GM19238 (cell line): ENCODE measurements at regions not wholly inside any gene's neighbourhood (a gene's known extent, or its start where the extent isn't known, plus 50 kb on each side); places are given as distances from the start of the nearest gene placed in this dataset.
"Not testable (repeated sequence)": the region's sequence is repeated elsewhere in the genome, so short reads cannot be mapped to it uniquely, and the experiment has no call there.

ENCODE experiments used
- DNase-seq: peaks from one replicate; pipeline ENCODE4 v3.0.0; 2011; ENCODE audit warnings: low spot score; ENCODE audit not compliant: insufficient read length

DNA sequence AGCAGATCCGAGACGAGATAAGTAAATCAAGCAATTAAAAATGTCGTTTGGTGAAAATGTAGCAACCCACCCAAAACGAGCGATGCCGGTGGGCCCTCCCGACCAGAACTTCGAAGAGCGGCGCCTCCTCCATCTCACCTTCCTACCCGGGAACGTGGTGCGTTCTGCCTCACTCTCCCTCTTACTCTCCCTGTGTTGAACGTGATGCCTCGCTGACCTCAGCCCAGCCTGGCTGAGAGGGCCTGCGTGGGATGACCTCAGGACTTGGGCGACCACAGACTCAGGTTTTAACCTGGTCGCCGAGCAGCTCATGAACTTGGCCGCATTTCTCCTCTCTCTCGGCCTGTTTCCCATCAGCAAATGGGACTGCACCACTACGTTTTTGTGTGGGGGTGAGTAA lies 69.7 kb upstream of the RPL38 start:
- DNase-seq: no peak

DNA sequence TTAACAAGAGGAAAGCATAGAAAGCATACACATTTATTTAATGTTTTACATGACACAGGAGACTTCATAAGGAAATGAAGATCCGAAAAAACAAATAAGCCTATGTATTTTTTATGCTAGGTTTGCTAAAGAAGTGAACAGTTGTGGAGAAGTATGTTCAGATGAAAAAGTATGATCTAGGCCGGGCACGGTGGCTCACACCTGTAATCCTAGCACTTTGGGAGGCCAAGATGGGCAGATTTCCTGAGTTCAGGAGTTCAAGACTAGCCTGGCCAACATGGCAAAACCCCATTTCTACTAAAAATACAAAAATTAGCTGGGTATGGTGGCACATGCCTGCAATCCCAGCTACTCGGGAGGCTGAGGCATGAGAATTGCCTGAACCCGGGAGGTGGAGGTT lies 69.2 kb upstream of the RPL38 start:
- DNase-seq: not testable (repeated sequence)

DNA sequence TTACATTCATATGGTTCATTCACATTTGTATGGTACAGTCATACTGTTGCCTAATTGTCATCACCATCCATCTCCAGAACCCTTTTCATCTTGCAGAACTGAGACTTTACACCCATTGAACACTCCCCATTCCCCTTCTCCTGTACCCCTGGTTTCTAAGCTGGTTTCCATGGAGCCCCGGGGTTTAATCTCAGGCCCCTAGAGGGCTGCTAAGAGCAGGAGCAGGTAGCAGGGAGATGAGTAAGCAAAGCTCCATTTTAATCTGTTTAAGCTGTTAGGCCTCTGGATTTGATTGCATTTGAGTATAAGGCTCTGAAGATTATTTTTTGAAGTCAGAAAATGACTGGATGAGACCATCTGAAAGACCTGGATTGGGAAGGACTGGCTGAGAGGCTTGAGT lies 68.5 kb upstream of the RPL38 start:
- DNase-seq: no peak

DNA sequence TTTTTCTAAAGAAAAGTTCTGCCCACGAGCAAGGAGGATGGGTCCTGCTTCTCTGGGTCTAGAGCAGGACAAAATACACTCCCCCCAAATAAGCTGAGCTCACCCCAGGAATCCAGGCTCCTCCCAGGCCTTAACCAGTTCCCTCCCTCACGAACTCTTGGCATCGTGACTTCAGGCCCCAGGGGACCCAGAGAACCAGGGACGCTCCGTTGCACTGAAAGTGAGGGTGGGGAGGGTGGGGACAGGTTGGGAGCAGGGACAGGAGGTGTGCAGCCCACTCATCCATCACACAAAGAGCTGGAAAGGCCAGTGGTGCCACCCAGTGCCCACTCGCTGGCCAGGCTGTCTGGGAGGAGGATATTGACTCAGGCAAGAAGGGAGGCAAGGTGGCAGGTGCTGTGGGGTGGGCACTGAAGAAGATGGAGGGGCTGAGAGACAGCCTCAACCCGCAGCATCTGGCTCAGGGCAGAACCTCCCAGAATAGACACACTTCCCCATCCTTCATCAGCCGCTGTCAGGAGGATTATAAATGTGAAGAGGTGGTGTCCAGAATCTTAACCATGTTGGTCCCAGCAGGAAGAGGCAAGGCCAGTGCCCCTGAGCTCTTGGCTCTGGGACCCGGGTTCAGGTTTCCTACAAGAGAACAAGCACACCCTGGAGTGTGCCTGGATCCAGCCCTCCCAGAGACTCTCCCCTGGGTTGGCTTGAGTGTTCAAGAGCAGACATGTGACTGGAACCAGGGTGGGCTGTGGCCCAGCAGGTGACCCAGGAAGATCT lies 67.9 kb upstream of the RPL38 start:
- no peak for DNase-seq

DNA sequence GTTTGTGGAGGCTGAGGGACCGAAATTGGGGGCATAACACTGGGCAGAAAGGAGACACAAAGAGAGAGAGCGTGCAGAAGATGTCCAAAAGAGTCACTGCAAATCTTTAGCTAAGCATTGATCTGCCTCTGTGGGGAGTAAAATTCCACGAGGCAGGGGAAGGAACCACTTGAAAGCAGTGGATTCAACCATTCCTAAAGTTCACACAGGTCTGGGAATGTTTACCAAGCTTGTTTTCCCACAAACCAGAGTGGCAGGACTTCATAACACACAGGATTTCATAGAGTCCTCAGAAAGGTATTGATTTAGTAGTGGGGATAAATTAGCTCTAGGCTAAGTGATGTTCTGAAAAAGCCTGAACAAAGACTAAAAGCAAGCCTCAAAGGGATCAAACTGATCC lies 66.1 kb upstream of the RPL38 start:
- DNase-seq: no peak

DNA sequence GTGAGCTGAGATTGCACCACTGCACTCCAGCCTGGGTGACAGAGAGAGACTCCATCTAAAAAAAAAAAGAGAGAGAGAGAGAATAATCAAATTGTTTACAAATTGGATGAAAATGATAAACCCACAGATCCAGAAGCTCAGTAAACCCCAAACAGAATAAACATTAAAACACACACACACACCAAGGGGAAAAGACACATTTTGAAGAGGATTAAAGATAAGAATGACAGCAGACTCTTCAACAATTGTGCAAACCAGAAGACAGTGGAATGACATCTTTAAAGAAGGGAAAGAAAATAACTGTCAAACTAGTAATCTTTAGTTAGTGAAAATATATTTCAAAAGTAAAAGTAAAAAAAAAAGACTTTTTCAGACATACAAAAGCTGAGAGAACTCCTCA lies 64.4 kb upstream of the RPL38 start:
- no peak for DNase-seq

DNA sequence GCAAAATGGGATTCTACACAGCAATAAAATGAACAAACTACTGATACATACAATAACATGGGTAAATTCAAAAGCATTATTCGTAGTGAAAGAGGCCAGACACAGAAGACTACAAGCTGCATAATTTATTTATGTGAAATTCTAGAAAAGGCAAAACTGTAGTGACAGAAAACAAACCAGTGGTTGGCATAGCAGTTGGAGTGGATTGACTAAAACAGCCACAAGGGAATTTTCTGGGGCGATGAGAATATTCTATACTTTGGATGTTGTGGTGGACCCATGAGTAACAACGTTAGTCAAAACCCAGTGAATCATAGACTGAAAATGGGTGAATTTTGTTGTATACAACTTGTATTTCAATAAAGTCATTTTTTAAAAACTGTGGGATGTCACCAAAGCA lies 63.2 kb upstream of the RPL38 start:
- no peak for DNase-seq

DNA sequence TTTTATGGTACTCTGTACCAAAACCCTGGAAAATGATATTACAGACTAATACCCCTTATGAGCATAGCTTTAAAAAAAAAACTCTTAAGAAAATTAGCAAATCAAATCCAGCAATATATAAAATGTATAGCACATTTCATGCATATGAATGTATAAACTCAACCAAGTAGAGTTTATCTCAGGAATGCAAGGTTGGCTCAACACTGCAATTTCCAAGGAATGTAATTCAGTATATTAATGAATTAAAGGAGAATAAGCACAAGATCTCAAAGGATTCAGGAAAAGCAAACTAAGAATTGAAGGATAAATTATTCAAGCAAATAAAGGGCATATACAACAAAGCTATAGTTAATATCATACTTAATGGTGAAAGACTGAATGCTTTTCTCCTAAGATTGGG lies 61.9 kb upstream of the RPL38 start:
- no peak for DNase-seq

DNA sequence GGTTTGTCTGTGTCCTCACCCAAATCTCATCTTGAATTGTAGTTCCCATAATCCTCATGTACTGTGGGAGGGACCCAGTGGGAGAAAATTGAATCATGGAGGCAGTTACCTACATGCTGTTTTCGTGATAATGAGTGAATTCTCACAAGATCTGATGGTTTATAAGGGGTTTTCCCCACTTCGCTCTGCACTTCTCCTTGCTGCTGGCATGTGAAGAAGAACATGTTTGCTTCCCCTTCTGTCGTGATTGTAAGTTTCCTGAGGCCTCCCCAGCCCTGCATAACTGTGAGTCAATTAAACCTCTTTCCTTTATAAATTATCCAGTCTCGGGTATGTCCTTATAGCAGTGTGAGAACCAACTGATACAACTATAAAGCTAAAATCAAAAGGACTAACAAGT lies 60.2 kb upstream of the RPL38 start:
- DNase-seq: not testable (repeated sequence)

DNA sequence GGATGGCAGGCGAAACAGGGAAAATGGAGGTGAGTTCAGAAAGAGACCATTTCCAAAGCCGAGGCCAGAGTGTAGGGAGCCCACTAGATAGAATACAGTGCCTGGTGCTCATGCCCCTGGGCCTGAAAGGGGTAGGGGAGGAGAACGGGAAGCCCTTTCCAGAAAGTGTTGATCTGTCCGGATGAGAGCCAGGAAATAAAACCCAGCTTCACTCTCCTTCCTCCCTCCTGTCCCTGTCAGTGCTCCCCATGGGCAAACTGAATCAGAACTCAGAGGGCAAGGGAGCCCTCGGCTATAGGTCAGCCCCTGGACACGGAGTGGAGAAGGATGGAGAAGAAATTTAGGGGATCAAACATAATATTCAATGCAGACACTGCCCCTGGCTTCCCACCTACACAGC lies 57.7 kb upstream of the RPL38 start:
- no peak for DNase-seq

DNA sequence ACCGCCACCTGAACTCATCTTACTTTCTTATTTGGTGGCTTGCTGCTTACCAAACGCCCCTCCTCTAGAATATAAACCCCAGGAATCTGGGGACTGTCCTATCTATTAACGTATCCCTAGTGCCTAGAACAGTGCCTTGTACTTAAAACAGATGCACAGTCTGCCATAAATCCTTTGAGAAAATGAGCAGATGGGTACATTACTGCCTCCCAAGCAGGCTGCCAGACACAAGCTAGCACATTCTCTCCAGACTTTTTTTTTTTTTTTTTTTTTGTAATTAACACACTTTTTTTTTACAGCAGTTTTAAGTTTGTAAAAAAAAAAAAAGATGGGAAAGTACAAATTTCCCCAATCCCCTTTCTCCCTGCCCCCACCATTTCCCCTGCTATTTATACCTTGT lies 57.3 kb upstream of the RPL38 start:
- DNase-seq: no peak

DNA sequence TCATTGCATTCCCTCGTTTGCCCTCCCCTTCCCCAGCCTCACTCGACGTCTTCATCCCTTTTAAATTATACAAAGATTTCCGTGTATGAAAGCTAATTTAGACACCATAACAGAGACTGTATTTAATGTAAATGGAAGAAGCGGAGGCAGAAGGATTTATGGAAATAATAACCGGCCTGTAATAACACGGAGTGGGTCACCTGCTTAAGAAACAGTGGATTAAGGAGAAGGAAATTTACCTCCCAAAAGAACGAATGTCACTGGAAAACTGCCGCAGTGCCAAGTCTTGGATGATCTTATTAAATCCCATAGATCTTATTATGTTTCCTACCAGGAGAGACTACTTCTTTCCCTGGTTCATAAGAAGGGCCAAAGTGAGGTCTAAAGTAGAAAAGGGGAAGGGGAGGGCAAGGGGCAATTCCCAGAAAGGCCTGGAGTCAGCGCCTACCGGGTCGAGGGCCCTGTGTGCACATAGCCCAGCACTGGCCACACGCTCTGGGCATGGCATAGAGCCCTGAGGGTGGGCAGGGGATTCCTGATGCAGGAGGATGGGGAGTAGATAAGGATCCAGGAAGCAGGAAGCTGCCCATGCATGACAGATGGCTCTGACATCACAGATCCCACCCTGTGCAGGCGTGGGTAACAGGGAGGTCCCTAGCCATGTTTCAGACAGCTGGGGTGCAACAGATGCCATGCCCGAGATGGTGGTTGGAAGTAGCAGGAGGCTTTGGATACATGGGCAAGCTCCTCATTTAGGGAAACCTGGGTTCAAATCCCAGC lies 56.2 kb upstream of the RPL38 start:
- DNase-seq: no peak

DNA sequence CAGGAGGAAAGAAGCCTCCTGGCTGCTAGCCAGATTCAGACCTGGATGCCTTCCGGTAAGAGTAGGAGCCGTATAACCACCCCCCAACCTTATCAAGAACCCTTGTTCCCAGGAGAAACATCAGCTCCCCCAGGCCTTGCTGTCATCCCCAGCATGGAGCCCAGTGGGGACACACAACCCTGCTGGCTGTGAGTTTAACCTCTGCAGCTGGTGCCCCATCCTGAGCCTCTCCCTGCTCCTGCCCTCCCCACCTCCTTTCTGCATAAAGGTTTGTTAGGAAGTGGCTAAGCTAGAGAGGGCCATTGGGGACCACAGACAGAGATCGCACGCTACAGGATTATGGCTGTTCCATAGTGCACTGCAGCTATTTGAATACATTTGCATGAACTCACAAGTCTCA lies 55.5 kb upstream of the RPL38 start:
- no peak for DNase-seq

DNA sequence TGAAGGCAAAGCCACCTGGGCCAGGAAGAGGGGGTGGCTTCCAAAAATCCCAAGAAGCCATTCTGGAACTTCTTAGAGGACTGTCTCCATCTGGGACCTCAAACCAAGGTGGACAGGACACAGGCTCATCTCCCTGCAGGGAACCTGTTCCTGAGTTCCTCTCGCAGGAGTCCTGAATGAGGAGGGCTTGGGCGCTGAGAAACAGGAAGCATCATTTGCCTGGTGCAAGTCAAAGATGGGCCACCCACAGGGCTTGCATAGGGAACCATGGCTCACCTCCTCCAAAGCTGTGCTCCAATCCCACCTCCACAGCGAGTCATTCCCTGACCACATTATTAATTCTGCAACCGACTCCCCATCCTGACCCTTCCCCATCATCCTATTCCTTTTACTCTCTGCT lies 55.0 kb upstream of the RPL38 start:
- no peak for DNase-seq

DNA sequence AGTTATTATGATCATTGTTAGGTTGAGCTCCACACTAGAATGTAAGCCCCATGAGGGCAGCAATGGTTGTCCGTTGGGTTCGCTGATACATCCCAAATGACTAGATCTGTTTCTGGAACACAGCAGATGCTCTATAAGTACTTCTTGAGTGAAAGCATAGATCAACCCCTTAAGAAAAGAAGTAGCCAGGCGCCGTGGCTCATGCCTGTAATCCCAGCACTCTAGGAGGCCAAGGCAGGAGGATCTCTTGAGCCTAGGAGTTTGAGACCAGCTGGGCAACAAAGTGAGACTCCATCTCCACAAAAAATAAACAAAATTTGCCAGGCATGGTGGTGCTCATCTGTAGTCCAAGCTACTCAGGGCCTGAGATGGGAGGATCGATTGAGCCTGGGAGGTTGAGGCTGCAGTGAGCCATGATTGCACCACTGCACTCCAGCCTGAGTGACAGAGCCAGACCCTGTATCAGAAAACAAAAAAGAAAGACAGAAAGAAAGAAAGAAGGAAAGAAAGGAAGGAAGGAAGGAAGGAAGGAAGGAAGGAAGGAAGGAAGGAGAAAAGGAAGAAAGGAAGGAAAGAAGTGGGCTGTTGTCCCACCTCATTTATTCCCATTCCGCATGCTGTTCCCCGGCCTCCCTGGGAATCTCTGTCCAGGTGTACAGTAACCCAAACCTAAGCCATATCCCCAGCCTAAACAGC lies 54.4 kb upstream of the RPL38 start:
- no peak for DNase-seq

DNA sequence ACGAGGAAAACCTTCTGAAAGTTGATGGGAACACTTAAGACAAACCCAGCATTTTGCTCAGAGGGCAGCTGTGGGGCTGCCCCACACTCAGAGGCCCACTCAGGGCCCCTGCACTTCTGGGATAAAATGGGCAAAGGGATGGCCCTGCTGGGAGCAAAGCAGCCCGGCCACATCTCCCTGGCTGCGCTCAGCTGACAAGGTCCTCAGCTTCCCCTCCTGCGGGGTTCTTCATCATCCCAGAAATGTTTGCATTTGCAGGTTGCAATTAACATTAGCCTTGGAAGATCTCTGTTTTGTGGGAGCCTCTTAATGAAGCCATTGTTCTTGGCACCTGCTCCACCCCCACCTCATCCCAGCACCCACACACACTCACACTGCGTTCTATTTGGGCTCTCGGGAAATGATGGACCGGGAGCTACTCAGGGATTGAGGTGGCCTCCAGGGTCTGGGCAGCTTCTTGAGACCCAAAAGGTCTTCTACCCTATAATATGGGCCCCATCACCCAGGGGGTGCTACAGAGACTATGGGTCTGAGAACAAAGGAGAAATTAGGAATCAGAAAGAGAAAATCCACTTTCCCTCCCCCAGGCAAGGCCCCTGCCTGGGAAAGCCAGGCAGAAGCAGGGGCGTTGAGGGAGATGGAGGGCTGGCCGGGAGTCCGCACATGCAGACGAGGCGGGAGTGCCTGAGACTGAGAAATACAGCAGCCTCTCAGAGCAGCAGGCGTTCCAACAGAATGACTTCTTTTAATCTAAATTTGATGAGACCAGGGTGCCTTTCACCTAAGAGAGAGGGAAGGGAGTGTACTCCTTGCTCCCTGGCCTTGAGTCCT lies 53.7 kb upstream of the RPL38 start:
- no peak for DNase-seq

DNA sequence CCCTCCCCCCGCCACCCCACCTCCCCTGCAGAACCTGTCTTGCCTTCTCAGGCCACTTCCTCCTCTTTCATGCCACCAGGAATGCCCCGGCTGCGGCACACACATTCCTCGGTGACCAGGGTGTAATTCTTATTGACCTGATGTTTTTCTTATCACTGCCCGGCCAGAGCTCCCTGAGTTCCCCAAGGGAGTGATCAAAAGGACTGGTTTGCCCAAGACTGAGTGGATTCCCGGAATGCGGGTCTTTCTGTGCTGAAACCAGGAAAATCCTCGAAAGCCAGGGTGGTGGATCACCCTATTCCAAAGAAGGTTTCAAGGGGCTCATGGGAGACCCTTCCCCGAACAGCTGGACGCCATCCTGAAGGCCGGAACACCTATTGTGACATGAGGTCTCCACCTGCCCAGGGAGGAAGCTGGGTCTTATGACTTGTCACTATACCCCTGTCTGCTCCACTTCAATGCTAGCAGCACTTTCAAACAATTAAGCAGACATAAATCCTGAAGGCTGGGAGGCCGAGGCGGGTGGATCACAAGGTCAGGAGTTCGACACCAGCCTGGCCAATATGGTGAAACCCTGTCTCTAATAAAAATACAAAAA lies 53.0 kb upstream of the RPL38 start:
- DNase-seq: no peak

DNA sequence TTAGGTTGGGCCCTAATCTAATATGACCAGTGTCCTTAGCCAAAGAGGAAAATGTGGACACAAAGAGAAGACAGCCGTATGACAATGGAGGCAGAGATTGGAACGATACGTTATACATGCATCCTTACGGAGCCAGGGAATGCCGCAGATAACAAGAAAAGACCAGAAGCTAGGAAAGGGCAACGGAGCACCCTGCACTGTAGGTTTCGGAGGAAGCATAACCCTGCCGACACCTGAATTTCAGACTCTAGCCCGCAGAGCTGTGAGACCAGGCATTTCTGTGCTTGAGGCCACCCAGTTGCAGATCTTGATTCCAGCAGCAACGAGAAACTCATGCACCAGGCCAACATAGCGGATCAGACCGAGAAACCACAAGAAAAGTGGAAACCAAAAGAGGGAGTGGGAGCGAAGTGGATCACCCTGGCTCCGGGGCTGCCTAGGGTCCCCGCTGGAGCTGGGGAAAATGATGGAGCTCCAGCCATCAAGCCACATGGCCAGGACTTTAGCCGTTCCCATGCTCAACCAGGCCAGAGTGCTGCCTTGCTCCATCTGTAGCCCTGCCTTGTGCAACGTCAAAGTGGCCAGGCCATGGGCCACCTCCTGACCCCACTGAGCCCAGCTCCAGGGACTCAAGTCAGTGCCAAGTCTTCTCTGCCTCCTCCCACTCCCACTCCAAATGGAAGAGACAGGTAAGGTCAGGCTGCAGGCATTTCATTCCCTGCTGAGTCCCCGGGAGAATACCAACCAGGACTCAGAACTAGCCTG lies 51.7 kb upstream of the RPL38 start:
- DNase-seq: no peak

DNA sequence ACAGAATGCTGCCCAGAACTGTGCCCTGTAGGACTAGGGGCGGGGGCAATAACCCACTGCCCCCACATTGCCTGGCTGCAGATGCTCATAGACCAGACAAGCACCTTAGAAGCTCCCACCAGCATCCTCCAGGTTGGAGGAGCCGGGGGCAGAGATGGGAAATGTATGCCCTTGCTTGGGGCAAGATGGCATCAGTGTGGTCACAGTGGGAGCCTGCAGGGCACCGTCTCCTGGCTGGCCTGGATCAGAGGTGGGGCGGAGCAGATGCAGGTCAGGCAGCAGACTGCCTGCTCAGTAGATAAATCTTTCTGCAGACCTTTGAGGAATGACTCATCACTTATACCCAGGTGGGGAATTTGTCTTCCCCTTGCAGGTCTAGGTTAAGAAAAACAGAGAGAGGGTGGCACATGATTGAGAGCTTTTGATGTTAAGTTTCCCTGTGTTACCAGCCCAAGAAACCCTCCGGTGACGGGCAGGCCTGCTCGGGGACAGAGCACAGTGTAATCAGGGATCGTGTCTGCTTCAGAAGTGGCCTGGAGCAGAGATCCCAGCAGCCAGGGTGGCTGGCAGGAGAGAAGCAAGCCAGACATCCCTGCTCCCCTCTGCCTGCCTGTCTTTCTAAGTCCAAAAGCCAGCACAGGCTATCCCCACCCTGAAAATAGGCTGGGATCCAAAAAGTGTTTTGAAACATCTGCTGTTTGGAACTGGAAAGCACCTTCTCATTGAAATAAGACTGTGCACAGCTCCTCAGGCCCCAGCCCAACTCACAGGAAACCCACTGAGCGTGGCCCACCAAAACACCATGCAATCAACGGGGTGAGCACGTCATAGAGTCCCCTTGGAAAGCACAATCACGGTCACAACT lies 50.7 kb upstream of the RPL38 start:
- no peak for DNase-seq

DNA sequence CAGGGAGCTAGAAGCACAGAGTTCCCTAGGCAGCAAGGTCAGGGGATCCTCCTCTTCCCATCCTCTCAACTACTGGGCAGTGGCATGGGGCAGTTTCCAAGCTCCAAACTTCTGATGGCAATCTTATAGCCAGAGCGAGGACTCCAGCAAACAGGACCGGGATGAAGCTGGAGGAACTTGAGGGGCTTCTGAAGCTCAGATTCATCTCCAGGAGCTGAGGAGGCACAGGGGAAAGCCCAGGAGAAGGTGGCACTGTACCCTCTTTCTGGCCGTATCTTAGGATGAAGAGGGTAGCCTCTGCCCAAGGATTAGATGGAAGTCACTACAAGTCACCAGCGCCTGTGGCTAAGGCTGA lies 50.0 kb upstream of the RPL38 start:
- DNase-seq: no peak
